Left lung (tissue), 4 donors: ENCODE measurements at regions not wholly inside any gene's neighbourhood (a gene's known extent, or its start where the extent isn't known, plus 50 kb on each side); places are given as distances from the start of the nearest gene placed in this dataset.

ENCODE experiments used
- ATAC-seq: fragments of 200-7000 bp; cut with Tn5 transposase; one replicate; pipeline ENCODE4 v1.9.1; 2020; ENCODE audit warnings: moderate library complexity
- DNase-seq, 4 donors: peaks; one replicate each; pipeline ENCODE4 v3.0.0-alpha.2; 2013 to 2020
- H3K27ac ChIP-seq, 2 donors: fragments of 200-600 bp; sonication (generic) in 1 of 2; one replicate each; pipeline versions ENCODE4 v1.5.0 to v1.8.0; 2020 to 2021
- H3K27me3 ChIP-seq, 2 donors: fragments of 200-600 bp; sonication (generic) in 1 of 2; one replicate each; pipeline versions ENCODE4 v1.5.0 to v1.8.0; 2020 to 2021
- H3K36me3 ChIP-seq, 2 donors: fragments of 200-600 bp; sonication (generic) in 1 of 2; one replicate each; pipeline versions ENCODE4 v1.5.0 to v1.8.0; 2020 to 2021
- H3K4me1 ChIP-seq, 2 donors: fragments of 200-600 bp; one replicate each; pipeline ENCODE4 v1.8.0; 2021
- H3K4me3 ChIP-seq, 2 donors: fragments of 200-600 bp; sonication (generic) in 1 of 2; one replicate each; pipeline versions ENCODE4 v1.5.0 to v1.8.0; 2020 to 2021; ENCODE audit warnings: mild to moderate bottlenecking in 1 of 2
- H3K9me3 ChIP-seq, 2 donors: fragments of 200-600 bp; sonication (generic) in 1 of 2; one replicate each; pipeline versions ENCODE4 v1.5.0 to v1.8.0; 2020 to 2021
- CTCF ChIP-seq, 2 donors: fragments of 200-600 bp; sonication (generic) in 1 of 2; IDR thresholded peaks; one replicate each; pipeline versions ENCODE4 v1.5.0 to v1.8.0; 2021; ENCODE audit warnings: antibody characterized with exemption in 2 of 2
- intact Hi-C, 2 donors: fragments of 100-400 bp; cut with DNase I; formaldehyde crosslinking; loops; one replicate each; pipeline versions ENCODE4 v1.11.2 to v1.14.2; 2022
- donor health status: DM: no; HTN: yes; CAD: no.
- donor health status: DM: no; HTN: no; CAD: no.

GRCh38 chr1:188397521-188397920 is 1568.8 kb downstream of the PLA2G4A start:
- ATAC-seq (no peak), DNase-seq (no peak)
- intact Hi-C loops = no loop called here
- Histone ChIP-seq H3K27ac (no peak overlapping the region), H3K4me1 (no peaks in the 10 kb centered on the region), H3K4me3 (no peak overlapping the region), H3K9me3 (peaks cover 0 to 14% of the 10 kb centered on the region in 2 donors), H3K36me3 (no peaks in the 10 kb centered on the region), H3K27me3 (no peaks in the 10 kb centered on the region)
- TF ChIP-seq CTCF (IDR thresholded peaks at IDR 0.05) = no peak

- Histone ChIP-seq H3K27me3 (no peaks in the 10 kb centered on the region), H3K27ac (no peak overlapping the region), H3K4me1 (no peaks in the 10 kb centered on the region), H3K9me3 (peaks cover 0 to 14% of the 10 kb centered on the region in 2 donors), H3K4me3 (no peak overlapping the region), H3K36me3 (no peaks in the 10 kb centered on the region)
- intact Hi-C loops = no loop called here
- TF ChIP-seq CTCF (IDR thresholded peaks at IDR 0.05) = no peak
- ATAC-seq (no peak), DNase-seq (no peak)
These were observed 1574.2 kb downstream of the PLA2G4A start for GRCh38 chr1:188402986-188403385.

GRCh38 chr1:188406636-188407035 is 1577.9 kb downstream of the PLA2G4A start:
- Histone ChIP-seq H3K27me3 (no peaks in the 10 kb centered on the region), H3K9me3 (no peaks in the 10 kb centered on the region), H3K27ac (no peak overlapping the region), H3K36me3 (no peaks in the 10 kb centered on the region), H3K4me1 (no peaks in the 10 kb centered on the region), H3K4me3 (no peak overlapping the region)
- TF ChIP-seq CTCF (IDR thresholded peaks at IDR 0.05) = no peak
- ATAC-seq = no peak
- intact Hi-C loops = no loop called here
- DNase-seq = no peak

- intact Hi-C loops = no loop called here
- H3K27ac ChIP-seq = no peak overlapping the region
- ATAC-seq (no peak), DNase-seq (no peak)
- H3K36me3 ChIP-seq = no peaks in the 10 kb centered on the region
- no peak for TF ChIP-seq CTCF (IDR thresholded peaks at IDR 0.05)
- H3K9me3 ChIP-seq = peaks cover 0 to 2% of the 10 kb centered on the region in 2 donors
- no peak overlapping the region for H3K4me3 ChIP-seq
- H3K27me3 ChIP-seq = no peaks in the 10 kb centered on the region
- H3K4me1 ChIP-seq = no peaks in the 10 kb centered on the region
These were observed 1591.4 kb downstream of the PLA2G4A start for GRCh38 chr1:188420177-188420576.

GRCh38 chr1:188423073-188423472 is 1594.3 kb downstream of the PLA2G4A start:
- ATAC-seq (no peak), DNase-seq (no peak)
- TF ChIP-seq CTCF (IDR thresholded peaks at IDR 0.05) = no peak
- H3K4me1 ChIP-seq = no peaks in the 10 kb centered on the region
- no peak overlapping the region for H3K27ac ChIP-seq
- no peaks in the 10 kb centered on the region for H3K27me3 ChIP-seq
- no peaks in the 10 kb centered on the region for H3K36me3 ChIP-seq
- intact Hi-C loops = no loop called here
- peaks cover 0 to 2% of the 10 kb centered on the region in 2 donors for H3K9me3 ChIP-seq
- no peak overlapping the region for H3K4me3 ChIP-seq
